ENCODE measurements at regions not wholly inside any gene's neighbourhood (a gene's known extent, or its start where the extent isn't known, plus 50 kb on each side); places are given as distances from the start of the nearest gene placed in this dataset.

DNA sequence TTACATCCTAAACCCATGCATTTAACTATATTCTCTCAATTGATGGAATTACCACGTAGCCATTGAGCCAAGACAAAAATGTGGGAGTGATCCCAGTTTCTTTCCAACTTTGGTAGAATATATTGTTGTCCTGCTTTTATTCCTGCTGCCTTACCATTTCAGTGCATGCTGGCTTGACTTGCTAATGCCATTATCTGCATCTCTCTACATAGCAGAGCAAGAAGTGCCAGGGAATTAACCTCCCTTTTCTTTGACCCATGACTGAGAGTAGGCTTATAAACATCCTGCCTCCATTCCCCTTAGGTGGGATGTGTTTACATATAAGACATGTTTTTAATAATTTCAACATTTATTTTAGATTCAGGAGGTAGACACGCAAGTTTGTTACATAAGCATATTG, 1153.4 kb downstream of the IGSF11 start:
- DNase-seq (ENCODE audit: low read depth) = no peak

DNA sequence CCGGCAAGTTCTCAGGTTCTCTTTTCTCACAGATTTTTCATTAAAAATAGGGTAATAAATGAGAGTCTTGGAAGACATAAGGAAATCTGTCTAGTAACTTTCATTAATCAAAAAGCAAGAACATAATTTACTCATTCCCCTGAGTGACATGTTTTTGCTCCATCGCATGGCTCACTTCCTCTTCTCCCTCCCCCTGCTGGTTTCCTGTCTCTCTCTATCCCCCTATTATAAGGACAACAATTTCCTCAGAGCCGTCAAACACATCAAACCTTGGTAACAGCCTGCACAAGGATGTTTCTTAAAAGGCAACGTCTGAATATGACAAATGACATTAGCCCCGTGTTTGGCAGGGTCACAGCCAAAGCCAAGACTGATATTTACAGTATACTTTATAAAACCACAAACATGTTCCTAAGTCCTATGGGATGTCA, 1149.6 kb downstream of the IGSF11 start:
- peak; percentile 22 for DNase-seq (ENCODE audit: low read depth)

DNA sequence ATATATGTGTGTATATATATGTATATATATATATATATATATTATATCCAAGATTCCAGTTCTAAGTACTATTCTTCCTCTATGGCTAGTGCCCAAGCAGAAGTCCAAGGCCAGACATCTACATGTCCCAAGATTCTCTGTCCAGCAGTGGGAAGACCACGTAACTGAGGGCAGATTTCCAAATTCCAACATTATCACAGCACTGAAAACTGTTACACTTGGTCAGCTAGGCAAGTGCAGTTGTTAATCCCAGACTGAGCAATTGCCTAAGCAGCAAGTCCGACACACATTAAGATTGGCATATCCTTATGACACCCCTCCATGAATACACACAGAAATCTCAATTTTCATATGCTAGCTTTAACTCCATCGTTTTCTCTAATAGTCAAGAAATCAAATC, 1148.5 kb downstream of the IGSF11 start:
- no peak for DNase-seq (ENCODE audit: low read depth)

DNA sequence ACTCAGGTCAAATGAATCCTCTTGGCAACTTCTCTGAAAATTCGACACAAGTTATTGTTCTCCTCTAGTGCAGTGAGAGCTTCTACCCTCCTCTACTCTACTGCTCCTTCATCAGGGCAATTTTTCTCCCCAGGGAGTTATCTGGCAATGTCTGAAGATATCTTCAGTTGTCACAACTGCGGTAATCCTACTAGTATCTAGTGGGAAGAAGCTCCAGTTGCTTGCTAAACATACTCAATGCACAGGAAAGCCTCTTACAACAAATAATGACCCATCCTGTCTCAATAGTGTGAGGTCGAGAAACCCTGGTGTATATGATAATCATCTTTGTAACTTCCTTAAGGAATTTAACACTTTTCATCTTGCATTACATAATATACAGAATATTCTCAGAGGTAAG, 1147.6 kb downstream of the IGSF11 start:
- DNase-seq (ENCODE audit: low read depth) = no peak

DNA sequence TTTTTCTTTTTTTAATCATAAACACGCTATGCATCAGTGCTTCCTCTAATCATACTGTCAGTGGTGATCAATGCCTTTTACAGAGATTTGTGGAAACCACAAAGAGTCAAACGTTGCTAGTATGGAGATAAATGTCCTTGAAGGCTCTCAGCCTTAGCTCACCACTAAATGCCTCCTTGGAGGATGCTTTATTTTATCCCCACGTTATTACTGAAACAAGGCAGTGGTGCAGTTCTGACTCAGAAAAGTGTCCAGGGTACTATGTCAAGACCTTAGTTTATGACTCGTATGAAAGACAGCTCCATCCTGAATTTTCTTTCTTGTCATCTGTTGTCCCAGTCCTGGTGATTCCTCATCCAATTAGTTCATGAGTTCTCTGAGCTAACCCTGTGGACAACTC, 1146.7 kb downstream of the IGSF11 start:
- peak; percentile 9 for DNase-seq (ENCODE audit: low read depth)

DNA sequence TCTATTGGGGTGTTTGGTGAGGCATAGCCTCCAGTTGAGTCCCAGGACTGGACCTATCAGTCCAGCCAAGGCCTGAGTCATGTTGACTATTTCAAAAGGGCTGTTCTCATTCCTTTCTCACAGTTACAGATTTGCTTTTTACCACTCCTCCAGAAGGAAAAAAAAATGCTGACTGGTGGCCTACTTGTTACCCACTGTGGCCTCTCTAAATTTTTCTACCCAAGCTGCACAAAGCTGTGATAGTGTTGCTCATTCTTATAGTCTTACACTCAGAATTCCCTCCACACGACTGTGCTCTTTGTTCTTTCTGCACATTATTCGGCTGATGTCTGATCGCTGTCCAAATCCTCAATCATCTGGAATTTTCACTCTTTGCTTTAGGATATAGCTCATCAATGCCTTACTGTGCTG, 1142.2 kb downstream of the IGSF11 start:
- DNase-seq (ENCODE audit: low read depth) = peak; percentile 20

DNA sequence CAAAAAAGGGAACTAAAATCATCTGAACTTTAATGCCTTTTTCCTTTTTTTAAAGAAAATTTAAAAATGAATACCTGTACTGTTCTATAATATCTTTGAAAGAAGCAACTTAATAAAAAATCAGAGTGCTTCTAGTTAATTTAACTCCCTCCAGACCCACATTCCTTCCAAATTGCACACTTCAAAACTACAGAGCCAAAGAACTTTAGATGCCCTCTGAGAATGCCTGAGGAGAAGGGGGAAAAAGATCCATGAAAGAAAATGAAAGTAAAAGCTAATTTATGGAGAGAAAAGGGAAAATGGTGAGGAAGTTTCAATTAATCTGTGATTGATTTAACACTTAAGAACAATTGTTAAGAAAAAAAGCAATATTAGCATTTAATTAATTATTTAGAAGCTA, 1141.6 kb downstream of the IGSF11 start:
- DNase-seq (ENCODE audit: low read depth) = peak; percentile 10

DNA sequence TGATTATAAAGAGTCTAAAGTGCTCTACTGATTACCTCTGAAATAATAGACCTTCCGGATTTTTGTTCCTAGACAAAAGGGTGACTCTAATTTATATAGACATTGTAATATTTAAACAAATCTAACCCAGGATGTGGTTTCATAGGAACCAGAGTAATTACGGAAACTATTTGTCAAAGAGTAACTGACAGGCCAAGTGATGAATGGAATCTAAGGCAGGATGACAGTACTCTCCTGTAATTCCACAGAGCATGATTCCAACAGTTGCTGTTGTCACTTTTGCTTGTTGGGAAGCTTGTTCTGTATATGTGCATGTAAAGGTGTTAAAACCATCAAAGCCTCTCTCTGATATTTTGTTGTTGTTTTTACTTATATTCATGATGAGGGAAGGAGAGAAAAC, 1141.0 kb downstream of the IGSF11 start:
- peak; percentile 50 for DNase-seq (ENCODE audit: low read depth)

DNA sequence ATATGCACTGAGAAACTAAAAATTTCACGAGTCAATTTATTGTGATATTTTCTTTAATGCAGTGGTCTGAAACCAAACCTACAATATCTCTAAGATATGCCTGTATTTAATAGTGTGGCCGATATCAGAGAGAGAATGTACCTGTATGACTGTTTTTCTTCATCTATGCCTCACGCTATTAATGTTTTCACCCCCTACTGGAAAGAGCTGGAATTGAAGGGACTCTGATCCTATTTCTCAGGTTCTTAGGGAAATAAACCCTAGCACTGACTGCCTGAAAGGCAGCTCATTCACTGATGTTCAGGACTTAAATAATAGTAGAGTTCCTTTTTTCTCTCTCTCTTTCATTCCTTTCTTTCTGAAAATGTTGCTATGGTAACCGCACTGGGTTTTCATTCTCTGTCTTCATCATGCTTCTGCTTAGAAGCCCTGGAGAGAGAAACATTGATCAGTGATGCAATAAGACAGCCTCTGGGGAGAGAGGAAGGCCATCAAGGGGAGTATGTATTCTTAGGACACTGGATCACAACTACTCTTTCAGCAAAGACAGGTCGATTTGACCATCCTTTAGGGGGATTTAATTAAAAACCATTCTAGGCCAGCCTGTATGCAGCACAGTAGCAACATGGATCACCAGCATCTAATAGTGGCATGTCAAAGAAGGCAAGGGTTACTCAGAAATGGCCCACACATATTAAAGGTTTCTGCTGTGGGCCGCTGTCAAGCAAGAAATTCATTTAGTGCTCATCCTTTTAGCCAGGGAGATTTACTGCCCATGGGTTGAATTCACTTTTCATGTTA, 1135.7 kb downstream of the IGSF11 start:
- DNase-seq (ENCODE audit: low read depth) = no peak

DNA sequence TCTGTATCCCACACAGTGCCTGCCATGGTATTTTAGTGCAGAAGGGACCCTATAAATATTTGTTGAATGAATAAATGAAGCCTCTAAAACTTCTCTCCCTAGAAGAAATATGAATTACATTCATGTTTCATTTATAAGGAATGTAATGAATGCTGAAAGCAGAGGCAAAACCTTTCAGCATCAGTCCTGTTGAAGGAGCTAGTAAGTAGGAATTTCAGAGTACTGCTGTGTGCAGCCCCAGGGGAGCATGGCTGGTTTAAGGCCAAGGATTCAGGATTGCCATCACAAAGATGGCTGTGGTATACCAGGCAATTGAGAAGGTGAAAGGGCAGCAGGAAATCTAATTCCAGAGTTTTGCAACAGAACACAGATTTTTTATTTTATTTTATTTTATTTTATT, 1131.4 kb downstream of the IGSF11 start:
- DNase-seq (ENCODE audit: low read depth) = peak; percentile 1

DNA sequence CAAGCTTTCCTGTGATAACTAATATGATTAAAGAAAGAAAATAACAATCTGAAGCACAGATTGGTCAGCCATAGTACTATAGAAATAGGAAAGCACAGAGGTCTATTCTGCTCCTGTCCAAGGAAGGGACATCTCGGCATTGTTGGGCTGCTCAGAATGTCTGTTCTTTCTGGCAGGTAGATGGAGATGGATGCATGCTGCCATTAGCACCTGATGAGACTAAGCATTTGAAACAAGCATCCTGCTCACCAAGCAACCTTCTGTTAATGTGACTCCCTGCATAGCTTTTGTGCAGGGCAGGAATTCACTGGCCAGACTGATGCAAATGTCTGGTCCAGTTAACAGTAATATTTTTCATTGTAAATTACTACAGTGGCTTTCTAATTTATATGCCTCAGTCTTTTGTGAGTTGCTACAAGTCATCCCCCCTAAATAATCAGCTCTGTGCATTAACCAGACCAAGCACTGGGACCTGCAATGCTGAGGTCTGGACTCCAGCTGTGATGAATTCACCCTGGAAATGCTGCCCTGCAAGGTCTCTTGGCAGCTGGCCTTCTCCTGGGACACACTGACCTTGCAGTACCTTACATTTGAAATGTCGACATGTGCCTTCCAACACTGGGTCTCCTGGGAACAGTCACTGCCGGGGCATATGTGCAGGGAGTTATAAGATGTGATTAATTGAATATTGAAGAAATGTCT, 1123.7 kb downstream of the IGSF11 start:
- no peak for DNase-seq (ENCODE audit: low read depth)

DNA sequence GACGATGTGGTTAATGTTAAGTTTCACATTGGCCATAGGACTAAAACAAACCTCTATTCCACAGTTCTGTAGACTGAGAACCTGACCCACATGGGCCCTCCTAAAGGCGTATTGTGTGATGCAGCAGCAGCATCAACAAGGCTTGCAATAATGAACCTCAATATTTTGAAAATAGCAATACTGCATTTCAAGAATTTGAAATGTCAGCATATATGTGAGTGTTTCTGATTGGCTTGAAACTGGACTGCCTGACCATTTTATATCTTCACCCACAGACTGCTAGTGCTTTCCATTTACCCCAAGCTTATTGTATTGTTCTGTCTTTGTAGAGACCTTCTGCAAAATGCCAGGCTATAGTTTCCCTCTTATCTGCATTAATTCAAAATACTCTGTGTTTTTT, 1122.3 kb downstream of the IGSF11 start:
- DNase-seq (ENCODE audit: low read depth) = no peak

DNA sequence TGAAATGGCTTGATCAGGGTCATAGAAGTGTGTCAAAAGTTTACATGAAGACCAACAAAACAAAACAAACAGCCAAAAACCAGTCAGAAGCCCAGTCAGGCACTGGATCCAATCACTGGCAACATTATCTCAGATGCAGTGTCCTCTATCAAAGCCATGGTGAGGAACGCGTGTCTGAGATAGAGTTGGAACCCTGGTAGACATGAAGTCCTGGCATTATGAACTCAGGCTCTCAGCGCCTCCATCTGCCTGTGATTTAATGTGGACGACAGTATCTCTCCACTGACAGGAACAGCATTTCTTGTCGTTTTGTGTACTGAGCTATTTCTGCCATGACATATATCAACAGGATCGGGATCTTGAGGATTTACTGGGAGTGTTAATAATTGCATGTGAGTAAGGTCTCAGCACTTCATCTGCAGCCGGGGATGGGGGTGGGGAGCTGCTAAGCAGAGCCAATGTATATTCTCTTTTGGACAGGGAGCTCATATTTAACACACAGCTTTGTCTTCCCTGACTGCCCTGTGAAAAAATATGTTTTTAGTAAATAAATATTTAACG, 1120.0 kb downstream of the IGSF11 start:
- DNase-seq (ENCODE audit: low read depth) = no peak

DNA sequence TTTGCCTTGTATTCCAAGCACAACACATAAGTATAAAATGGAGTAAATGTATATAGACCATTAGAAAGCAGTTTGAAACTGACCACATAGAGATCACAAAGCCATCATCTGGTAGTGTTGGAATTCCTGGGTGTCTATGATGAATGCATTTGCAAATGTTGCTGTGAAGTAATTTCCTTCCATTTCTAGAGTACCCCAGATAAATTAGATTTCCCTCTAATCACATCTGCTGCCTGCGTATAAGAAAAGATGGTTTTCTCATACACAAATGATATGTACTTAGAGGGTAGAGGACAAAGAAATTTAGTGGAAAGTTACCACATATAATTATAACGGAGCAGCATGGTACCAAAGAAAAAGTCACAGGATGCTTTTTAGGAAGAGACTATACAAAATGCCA, 1117.8 kb downstream of the IGSF11 start:
- no peak for DNase-seq (ENCODE audit: low read depth)

DNA sequence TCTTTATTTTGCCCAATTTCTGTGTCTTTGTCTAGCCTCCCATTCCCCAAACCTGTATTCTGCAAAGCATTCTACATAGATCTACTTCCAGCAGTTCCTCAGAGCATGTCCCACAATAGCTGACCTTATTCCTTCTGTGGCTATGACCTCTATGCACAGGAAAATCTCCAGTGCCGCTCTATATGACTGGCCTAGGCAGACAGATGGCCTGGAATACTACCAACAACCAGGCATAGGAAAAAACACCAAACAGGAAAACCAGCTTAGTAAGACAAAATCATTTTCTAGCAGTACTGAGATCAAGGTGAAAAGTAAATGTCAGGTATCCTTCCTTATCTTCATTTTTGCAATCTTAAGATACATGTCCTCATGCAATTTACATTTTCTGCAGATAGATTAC, 1115.0 kb downstream of the IGSF11 start:
- DNase-seq (ENCODE audit: low read depth) = no peak

DNA sequence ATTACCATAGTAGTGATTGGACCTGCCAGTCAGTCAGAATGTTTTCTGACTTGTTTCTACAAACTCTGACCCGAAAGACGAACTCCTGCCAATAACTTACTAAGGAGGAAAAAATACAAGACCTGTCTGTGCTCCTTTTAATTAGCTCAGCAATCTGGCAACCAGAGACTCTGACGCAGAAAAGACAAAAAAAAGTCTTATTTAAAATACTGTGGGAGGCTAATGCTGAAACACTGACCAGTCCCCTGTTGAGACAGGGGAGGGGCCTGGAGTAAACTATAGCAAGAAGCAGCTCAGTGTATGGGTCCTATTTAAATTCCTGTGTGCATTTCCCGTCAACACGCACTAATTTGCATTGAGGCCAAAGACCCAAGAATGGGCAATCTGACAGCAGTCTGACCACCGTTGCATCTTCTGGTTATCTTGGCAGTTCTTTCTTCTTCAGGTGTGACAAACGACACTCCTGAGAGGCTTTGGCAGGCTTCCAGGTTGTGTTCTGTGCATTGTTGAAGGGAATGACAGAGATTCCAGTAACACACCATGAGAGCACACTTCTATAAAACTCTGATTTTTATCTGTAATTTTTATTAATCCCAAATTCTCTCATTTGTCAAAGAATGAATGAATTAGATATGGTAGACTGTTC, 1114.3 kb downstream of the IGSF11 start:
- DNase-seq (ENCODE audit: low read depth) = no peak

DNA sequence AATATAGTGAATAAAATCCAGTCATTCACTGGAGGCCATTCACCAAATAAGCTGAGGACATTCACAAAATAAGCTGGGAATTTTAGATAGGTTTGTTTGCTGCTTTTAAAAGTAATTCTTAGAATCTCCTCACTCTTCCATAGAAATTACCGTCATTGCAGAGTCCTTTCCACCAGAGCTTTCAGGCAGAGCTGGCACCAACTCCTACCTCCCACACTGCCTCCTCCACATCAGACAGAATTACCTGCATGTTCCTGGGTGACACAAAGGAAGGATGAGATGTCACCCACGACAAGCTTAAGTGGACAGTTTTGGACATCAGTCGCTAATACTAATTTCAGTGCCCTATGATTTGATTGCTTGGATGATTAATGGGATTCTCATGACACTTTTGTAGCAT, 1113.2 kb downstream of the IGSF11 start:
- DNase-seq (ENCODE audit: low read depth) = no peak

DNA sequence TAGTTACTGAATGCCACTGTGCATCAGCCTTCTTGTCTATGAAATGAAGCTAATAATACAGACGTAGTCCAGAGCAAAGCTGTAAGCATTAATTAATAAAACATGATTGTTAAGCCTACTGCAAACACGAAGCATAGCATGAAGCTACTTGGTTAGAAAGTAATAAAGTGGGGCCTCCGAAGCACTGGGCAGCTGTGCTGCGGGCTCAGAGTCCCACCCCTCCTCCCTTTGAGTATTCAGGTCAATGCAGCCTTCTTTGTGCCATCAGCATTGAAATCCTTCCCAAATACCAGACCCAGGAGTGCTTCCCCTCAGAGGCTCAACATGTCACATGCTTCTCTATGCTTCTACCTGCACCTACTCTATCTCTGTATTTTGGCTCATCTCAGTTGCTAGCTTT, 1112.6 kb downstream of the IGSF11 start:
- no peak for DNase-seq (ENCODE audit: low read depth)

DNA sequence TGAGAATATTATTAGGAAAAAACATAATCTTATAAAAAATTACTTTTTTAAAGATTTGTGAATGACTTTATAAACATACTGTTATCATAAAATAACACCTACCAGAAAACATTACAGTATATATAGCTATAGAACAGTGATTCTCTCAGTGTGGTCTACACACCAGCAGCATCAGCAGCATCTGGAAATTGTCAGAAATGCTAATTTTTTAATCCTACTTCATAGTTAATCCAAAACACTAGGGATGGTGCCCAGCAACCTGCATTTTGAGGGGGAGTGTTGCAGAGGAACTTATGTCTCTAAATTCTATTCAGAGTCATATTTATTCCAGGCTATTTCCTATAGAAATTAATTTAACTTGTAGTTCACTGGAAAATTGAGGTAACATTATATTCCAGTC, 1107.8 kb downstream of the IGSF11 start:
- DNase-seq (ENCODE audit: low read depth) = no peak

DNA sequence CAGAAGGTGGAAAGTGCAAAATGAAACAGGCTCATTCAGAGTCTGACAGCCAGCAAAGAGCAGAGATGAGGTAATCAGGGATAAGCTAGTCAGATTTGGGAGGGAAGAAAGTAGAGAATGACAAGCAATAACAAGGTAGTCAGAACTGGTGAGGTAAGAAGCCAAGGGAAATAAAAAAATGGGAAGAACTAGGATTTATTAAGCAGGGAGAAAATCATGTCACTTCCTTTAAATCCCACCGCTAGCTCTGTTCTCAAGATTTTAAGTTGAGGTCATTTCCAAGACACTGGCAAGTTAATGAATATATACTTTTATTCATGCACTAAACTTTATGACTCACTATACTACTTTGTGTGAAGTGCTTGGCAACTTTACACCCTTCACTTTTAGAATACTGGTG, 1106.8 kb downstream of the IGSF11 start:
- no peak for DNase-seq (ENCODE audit: low read depth)

DNA sequence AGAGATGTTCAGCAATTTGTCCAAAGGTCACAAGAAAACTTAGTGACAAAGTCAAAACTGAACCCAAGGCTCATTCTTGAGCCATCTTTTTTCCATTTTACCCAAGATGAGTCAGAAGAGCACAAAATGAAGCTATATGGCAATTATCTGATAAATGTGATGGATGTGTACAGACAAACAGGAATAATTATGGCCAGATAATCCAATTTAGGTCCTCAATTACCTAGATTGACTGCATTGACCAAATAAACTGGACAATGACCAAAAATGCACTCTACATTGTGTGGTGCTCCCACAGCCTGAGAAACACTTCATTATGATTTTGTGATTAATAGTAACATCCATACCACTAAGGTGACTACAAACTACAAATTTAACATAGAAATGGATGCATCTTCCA, 1105.8 kb downstream of the IGSF11 start:
- DNase-seq (ENCODE audit: low read depth) = no peak

DNA sequence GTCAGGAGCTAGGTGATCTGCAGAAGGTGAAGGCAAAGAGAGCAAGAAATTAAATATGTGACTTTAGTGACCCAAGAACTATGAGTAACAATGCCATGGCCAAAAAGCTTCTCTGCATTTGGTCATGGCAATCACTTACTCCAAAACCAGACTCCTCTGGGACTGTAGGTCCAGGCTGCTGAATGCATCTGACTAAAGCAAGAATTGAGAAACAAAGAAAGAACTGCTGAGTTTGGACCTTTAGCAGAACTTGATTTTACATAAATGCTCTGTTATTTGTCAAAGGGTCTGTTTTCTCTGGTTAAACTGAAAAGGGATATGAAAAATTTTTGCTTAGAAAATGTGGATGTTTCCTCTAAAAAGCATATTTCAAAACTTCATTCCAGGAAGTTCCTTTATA, 1102.2 kb downstream of the IGSF11 start:
- no peak for DNase-seq (ENCODE audit: low read depth)

DNA sequence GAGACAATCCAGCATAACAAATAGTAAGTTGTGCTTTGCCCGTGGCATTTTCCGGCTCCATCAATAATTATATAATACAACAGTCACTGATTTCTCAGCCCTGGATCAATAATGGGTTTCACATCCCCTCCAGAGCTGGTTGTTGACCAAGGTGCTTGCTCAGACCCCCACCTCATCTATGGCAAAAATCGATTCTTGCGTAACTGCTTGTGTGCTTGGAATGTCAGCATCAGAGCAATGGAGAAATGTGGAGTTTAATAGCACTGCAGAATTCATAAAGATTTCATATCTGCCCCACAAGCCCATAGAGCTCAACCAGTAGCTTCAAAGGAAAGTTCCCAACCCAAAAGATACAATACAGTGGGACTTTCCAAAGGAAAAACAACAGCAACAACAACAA, 1098.5 kb downstream of the IGSF11 start:
- no peak for DNase-seq (ENCODE audit: low read depth)

Measured in M059J (cell line).